ENCODE measurements at regions not wholly inside any gene's neighbourhood (a gene's known extent, or its start where the extent isn't known, plus 50 kb on each side); places are given as distances from the start of the nearest gene placed in this dataset.

- no peak for DNase-seq (ENCODE audit: low spot score)
Observed at GRCh38 chr4:115927382-115927781, 814.0 kb upstream of the NDST4 start.

- no peak for DNase-seq (ENCODE audit: low spot score)
Observed at GRCh38 chr4:115923152-115923551, 809.7 kb upstream of the NDST4 start.

- no peak for DNase-seq (ENCODE audit: low spot score)
Observed at GRCh38 chr4:115920637-115921036, 807.2 kb upstream of the NDST4 start.

- no peak for DNase-seq (ENCODE audit: low spot score)
Observed at GRCh38 chr4:115918149-115918548, 804.7 kb upstream of the NDST4 start.

- no peak for DNase-seq (ENCODE audit: low spot score)
Observed at GRCh38 chr4:115906428-115906827, 793.0 kb upstream of the NDST4 start.

- DNase-seq (ENCODE audit: low spot score), result no peak
Observed at GRCh38 chr4:115883847-115884246, 770.4 kb upstream of the NDST4 start.

GRCh38 chr4:115883231-115883630 lies 769.8 kb upstream of the NDST4 start:
- no peak for DNase-seq (ENCODE audit: low spot score)

GRCh38 chr4:115873048-115873447 lies 759.6 kb upstream of the NDST4 start:
- no peak for DNase-seq (ENCODE audit: low spot score)

GRCh38 chr4:115871596-115871995 lies 758.2 kb upstream of the NDST4 start:
- DNase-seq (ENCODE audit: low spot score), result no peak

GRCh38 chr4:115866364-115866896 lies 753.0 kb upstream of the NDST4 start:
- DNase-seq (ENCODE audit: low spot score), result no peak

- DNase-seq (ENCODE audit: low spot score), result no peak
Observed at GRCh38 chr4:115865736-115866135, 752.3 kb upstream of the NDST4 start.

- no peak for DNase-seq (ENCODE audit: low spot score)
Observed at GRCh38 chr4:115852767-115853091, 739.3 kb upstream of the NDST4 start.

GRCh38 chr4:115851918-115852766 lies 738.7 kb upstream of the NDST4 start:
- no peak for DNase-seq (ENCODE audit: low spot score)

GRCh38 chr4:115850799-115851509 lies 737.5 kb upstream of the NDST4 start:
- DNase-seq (ENCODE audit: low spot score), result no peak

- no peak for DNase-seq (ENCODE audit: low spot score)
Observed at GRCh38 chr4:115844180-115844579, 730.8 kb upstream of the NDST4 start.

- no peak for DNase-seq (ENCODE audit: low spot score)
Observed at GRCh38 chr4:115841871-115842270, 728.5 kb upstream of the NDST4 start.

GRCh38 chr4:115834441-115834840 lies 721.0 kb upstream of the NDST4 start:
- DNase-seq (ENCODE audit: low spot score), result no peak

GRCh38 chr4:115824630-115825029 lies 711.2 kb upstream of the NDST4 start:
- DNase-seq (ENCODE audit: low spot score), result no peak

- no peak for DNase-seq (ENCODE audit: low spot score)
Observed at GRCh38 chr4:115803825-115804224, 690.4 kb upstream of the NDST4 start.

GRCh38 chr4:115790812-115791211 lies 677.4 kb upstream of the NDST4 start:
- DNase-seq (ENCODE audit: low spot score), result no peak

- no peak for DNase-seq (ENCODE audit: low spot score)
Observed at GRCh38 chr4:115781528-115782146, 668.2 kb upstream of the NDST4 start.

GRCh38 chr4:115780835-115781234 lies 667.4 kb upstream of the NDST4 start:
- DNase-seq (ENCODE audit: low spot score), result no peak

- no peak for DNase-seq (ENCODE audit: low spot score)
Observed at GRCh38 chr4:115780268-115780667, 666.8 kb upstream of the NDST4 start.
